HEK293 (cell line): ENCODE measurements at regions not wholly inside any gene's neighbourhood (a gene's known extent, or its start where the extent isn't known, plus 50 kb on each side); places are given as distances from the start of the nearest gene placed in this dataset.

ENCODE experiments used
- ZNF10 ChIP-seq: fragments of 450-650 bp; formaldehyde crosslinking; IDR thresholded peaks from 2 replicates; pipeline ENCODE4 v1.5.1; 2017; ENCODE audit warnings: missing biosample characterization, missing genetic modification characterization
- ZNF132 ChIP-seq: fragments of 450-650 bp; formaldehyde crosslinking; IDR thresholded peaks from 2 replicates; pipeline ENCODE4 v1.5.1; 2017; ENCODE audit warnings: missing biosample characterization, missing genetic modification characterization, borderline replicate concordance
- ZNF274 ChIP-seq, 2 experiments: fragments of 200-500 bp in 1 of 2; fragments of 450-650 bp in 1 of 2; sonication (Bioruptor generic) in 1 of 2; formaldehyde crosslinking in 1 of 2; IDR thresholded peaks; 2 replicates each; pipeline versions ENCODE4 v1.5.1 to v1.6.1; 2014 to 2016; ENCODE audit warnings: borderline replicate concordance in 1 of 2, inconsistent platforms in 1 of 2, low read length in 1 of 2, missing biosample characterization in 1 of 2, missing genetic modification characterization in 1 of 2
- TF ChIP-seq, protein P1 (sequence below): fragments of 450-650 bp; formaldehyde crosslinking; IDR thresholded peaks from 2 replicates; pipeline ENCODE4 v1.5.1; 2016; ENCODE audit warnings: missing biosample characterization, missing genetic modification characterization
- TF ChIP-seq, protein P2 (sequence below): fragments of 450-650 bp; formaldehyde crosslinking; IDR thresholded peaks from 2 replicates; pipeline ENCODE4 v1.5.1; 2016; ENCODE audit warnings: missing biosample characterization, missing genetic modification characterization
- TF ChIP-seq, protein P3 (sequence below): fragments of 450-650 bp; formaldehyde crosslinking; conservative IDR thresholded peaks from 2 replicates; pipeline ENCODE4 v1.5.1; 2016; ENCODE audit warnings: low read depth, missing biosample characterization, missing genetic modification characterization

DNA sequence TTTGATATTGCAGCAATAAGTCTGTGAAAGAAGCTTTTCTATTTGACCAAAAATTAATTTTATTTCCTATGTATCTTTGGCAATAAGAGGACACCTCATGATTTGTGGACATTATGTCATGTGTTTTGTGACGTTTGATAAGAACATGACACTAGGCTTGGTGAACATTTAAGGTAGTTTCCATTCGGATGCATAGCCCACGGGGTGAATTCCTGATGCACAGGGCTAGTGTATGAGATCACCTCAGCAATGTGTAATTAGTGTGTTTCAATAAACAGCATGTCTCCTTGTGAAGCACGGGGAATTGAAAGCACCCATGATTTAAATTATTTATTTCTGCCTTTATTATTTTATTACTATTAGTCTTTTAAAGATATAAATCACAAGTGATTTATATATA is 146.1 kb upstream of the LINC00305 start:
- TF ChIP-seq ZNF274 (IDR thresholded peaks at IDR 0.05; ENCODE audit: low read length) (no peak), ZNF274 (tag by site-specific recombination; IDR thresholded peaks at IDR 0.05; ENCODE audit: borderline replicate concordance) (no peak), ZNF132 (tag by site-specific recombination) (no peak), ZNF10 (tag by site-specific recombination) (no peak)
- TF ChIP-seq, protein P1, sequence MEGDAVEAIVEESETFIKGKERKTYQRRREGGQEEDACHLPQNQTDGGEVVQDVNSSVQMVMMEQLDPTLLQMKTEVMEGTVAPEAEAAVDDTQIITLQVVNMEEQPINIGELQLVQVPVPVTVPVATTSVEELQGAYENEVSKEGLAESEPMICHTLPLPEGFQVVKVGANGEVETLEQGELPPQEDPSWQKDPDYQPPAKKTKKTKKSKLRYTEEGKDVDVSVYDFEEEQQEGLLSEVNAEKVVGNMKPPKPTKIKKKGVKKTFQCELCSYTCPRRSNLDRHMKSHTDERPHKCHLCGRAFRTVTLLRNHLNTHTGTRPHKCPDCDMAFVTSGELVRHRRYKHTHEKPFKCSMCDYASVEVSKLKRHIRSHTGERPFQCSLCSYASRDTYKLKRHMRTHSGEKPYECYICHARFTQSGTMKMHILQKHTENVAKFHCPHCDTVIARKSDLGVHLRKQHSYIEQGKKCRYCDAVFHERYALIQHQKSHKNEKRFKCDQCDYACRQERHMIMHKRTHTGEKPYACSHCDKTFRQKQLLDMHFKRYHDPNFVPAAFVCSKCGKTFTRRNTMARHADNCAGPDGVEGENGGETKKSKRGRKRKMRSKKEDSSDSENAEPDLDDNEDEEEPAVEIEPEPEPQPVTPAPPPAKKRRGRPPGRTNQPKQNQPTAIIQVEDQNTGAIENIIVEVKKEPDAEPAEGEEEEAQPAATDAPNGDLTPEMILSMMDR (tag by site-specific recombination) = no peak
- TF ChIP-seq, protein P2, sequence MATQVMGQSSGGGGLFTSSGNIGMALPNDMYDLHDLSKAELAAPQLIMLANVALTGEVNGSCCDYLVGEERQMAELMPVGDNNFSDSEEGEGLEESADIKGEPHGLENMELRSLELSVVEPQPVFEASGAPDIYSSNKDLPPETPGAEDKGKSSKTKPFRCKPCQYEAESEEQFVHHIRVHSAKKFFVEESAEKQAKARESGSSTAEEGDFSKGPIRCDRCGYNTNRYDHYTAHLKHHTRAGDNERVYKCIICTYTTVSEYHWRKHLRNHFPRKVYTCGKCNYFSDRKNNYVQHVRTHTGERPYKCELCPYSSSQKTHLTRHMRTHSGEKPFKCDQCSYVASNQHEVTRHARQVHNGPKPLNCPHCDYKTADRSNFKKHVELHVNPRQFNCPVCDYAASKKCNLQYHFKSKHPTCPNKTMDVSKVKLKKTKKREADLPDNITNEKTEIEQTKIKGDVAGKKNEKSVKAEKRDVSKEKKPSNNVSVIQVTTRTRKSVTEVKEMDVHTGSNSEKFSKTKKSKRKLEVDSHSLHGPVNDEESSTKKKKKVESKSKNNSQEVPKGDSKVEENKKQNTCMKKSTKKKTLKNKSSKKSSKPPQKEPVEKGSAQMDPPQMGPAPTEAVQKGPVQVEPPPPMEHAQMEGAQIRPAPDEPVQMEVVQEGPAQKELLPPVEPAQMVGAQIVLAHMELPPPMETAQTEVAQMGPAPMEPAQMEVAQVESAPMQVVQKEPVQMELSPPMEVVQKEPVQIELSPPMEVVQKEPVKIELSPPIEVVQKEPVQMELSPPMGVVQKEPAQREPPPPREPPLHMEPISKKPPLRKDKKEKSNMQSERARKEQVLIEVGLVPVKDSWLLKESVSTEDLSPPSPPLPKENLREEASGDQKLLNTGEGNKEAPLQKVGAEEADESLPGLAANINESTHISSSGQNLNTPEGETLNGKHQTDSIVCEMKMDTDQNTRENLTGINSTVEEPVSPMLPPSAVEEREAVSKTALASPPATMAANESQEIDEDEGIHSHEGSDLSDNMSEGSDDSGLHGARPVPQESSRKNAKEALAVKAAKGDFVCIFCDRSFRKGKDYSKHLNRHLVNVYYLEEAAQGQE (tag by site-specific recombination) = no peak
- TF ChIP-seq, protein P3, sequence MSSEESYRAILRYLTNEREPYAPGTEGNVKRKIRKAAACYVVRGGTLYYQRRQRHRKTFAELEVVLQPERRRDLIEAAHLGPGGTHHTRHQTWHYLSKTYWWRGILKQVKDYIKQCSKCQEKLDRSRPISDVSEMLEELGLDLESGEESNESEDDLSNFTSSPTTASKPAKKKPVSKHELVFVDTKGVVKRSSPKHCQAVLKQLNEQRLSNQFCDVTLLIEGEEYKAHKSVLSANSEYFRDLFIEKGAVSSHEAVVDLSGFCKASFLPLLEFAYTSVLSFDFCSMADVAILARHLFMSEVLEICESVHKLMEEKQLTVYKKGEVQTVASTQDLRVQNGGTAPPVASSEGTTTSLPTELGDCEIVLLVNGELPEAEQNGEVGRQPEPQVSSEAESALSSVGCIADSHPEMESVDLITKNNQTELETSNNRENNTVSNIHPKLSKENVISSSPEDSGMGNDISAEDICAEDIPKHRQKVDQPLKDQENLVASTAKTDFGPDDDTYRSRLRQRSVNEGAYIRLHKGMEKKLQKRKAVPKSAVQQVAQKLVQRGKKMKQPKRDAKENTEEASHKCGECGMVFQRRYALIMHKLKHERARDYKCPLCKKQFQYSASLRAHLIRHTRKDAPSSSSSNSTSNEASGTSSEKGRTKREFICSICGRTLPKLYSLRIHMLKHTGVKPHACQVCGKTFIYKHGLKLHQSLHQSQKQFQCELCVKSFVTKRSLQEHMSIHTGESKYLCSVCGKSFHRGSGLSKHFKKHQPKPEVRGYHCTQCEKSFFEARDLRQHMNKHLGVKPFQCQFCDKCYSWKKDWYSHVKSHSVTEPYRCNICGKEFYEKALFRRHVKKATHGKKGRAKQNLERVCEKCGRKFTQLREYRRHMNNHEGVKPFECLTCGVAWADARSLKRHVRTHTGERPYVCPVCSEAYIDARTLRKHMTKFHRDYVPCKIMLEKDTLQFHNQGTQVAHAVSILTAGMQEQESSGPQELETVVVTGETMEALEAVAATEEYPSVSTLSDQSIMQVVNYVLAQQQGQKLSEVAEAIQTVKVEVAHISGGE (tag by site-specific recombination) = no peak
